Fibroblast of villous mesenchyme (primary cell): ENCODE measurements at regions not wholly inside any gene's neighbourhood (a gene's known extent, or its start where the extent isn't known, plus 50 kb on each side); places are given as distances from the start of the nearest gene placed in this dataset.

Source experiments
- DNase-seq: peaks from one replicate; pipeline ENCODE4 v3.0.0-alpha.2; 2010; ENCODE audit warnings: low read depth
- H3K4me3 ChIP-seq: 2 replicates; pipeline ENCODE4 v1.5.1; 2011; ENCODE audit warnings: low read depth, mild to moderate bottlenecking, low read length
- TF ChIP-seq, protein P1 (sequence below): IDR thresholded peaks from 2 replicates; pipeline ENCODE4 v1.5.1; 2012; ENCODE audit warnings: low read depth, mild to moderate bottlenecking, low read length; ENCODE audit not compliant: insufficient read depth

DNA sequence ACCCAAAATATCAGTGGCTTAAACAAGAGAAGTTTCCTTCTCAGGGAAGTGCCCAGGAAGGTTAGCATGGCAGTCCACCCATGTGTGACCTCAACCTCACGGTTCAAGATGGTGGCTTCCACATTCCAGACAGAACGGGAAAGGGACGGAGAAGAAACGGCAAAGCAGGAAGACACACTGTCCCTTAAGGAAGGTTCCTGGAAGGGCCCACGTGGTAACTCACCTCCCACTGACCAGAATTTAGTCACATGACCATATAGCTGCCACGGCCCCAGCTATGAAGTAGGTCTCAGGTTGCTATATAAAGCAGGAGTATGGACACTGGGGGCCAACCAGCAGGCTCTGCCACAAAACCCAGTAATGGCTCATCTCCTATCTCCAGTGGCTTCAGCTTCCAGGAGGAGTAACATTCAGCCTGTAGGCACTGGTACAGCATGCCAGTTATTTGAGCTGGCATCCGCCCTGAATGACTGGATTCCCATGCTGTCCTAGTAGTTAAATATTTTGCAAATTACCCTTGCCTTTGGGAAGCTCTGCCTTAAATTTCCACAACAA lies 278.5 kb upstream of the KLF14 start:
- no peak for DNase-seq
- no peak overlapping the region for H3K4me3 ChIP-seq
- TF ChIP-seq, protein P1, sequence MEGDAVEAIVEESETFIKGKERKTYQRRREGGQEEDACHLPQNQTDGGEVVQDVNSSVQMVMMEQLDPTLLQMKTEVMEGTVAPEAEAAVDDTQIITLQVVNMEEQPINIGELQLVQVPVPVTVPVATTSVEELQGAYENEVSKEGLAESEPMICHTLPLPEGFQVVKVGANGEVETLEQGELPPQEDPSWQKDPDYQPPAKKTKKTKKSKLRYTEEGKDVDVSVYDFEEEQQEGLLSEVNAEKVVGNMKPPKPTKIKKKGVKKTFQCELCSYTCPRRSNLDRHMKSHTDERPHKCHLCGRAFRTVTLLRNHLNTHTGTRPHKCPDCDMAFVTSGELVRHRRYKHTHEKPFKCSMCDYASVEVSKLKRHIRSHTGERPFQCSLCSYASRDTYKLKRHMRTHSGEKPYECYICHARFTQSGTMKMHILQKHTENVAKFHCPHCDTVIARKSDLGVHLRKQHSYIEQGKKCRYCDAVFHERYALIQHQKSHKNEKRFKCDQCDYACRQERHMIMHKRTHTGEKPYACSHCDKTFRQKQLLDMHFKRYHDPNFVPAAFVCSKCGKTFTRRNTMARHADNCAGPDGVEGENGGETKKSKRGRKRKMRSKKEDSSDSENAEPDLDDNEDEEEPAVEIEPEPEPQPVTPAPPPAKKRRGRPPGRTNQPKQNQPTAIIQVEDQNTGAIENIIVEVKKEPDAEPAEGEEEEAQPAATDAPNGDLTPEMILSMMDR, result no peak

DNA sequence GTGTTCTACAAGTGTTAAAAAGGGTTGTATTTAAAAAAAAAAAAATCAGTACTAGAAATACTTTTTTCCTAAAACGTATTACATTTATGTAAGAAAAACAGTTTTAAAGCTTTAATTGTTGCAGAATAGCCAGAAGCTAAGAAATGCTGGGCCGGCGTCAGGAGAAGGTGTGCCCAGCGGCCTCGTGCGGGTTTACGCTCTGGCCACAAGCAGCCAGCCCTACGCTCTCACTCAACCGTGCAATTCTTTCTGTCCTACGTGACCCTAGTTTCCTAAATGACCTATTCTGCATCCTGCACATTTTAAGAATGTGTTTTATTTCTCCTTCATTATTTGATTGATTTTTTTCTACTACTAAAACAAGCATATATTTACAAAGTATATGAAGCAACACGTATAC lies 279.7 kb upstream of the KLF14 start:
- DNase-seq, result no peak
- no peak overlapping the region for H3K4me3 ChIP-seq
- TF ChIP-seq, protein P1, result no peak

DNA sequence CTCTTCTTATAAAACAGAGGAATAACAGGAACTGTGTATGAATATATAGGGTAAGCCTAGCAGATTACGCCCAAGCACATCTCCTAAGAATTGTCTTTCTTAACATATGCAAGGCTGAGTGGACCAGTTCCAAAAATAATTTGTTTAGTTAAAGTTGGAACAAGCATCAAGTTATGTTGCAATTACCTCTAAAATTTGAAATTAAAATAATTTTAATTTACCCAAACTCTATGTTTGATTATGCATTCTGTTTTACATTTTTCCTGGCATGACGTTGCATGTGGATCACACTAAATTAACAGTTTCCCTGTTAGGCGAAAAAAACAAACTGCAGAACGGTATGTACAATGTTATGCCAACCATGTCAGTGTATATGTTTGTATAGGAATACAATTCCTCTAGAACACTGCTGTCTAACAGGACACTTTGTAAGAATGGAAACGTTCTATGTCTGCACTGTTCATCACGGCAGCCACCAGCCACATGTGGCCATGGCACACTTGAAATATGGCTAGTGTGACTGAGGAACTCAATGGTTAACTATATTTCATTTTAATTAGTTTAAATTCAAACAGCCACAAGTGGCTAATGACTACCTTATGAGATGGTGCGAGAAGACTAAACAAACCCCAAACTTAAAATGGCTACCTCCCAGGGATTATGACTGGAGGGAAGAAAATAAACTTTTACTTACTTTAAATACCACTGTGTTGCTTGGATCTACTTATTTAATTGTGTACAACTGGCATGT lies 281.1 kb upstream of the KLF14 start:
- no peak overlapping the region for H3K4me3 ChIP-seq
- TF ChIP-seq, protein P1, result no peak
- DNase-seq, result no peak

DNA sequence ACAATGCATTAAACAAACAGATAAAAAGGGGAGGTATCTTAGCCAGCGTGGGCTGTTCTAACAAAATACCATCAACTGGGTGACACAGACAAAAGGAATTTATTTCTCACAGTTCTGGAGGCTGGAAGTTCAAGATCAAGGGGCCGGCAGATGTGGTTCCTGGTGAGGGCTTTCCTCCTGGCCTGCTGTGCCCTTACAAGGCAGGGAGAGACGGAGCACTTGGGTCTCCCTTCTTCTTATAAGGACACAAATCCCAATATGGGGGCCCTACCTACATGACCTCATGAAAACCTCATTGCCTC lies 281.6 kb upstream of the KLF14 start:
- peak; percentile 55 for DNase-seq
- TF ChIP-seq, protein P1, result no peak
- no peak overlapping the region for H3K4me3 ChIP-seq

DNA sequence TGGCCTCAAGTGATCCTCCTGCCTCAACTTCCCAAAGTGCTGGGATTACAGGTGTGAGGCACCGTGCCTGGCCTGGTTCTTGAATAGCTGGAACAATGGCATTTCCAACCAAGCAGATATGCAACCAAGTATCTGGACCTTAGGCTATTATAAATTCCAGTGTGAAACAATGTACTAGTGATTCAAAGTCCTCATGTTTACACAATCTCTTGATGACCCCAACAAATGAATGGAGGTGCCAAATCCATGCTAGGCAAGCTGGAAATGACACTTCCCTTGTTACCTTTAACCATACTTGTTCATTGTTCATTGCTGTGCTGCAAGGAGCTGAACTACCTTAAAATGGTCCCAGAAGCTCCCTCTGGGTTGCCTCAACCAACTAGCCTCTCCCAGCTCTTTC lies 282.2 kb upstream of the KLF14 start:
- TF ChIP-seq, protein P1, result no peak
- no peak overlapping the region for H3K4me3 ChIP-seq
- DNase-seq, result no peak

DNA sequence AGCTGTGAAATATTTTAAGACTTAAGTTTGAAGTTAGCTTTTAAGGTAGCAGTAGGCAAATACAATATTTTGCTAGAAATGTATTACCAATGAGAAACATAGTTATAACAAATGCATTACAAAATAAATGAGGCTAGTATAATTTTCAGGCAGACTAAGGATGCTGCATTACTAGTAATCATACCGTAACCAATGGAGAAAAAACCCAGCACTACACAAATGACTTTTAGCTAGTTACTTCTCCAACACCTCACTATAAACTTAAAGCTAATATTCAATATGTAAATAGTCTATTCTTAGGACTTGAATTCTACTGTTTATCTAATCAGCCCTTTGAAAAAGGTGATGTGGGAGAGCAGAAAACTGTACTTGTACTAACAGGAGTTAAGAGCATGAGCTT lies 285.3 kb upstream of the KLF14 start:
- DNase-seq, result no peak
- TF ChIP-seq, protein P1, result no peak
- H3K4me3 ChIP-seq, result no peak overlapping the region
